IMR-90 (cell line): ENCODE measurements at regions not wholly inside any gene's neighbourhood (a gene's known extent, or its start where the extent isn't known, plus 50 kb on each side); places are given as distances from the start of the nearest gene placed in this dataset.

Source experiments
- CHD1 ChIP-seq: IDR thresholded peaks from 2 replicates; pipeline ENCODE4 v1.6.1; 2012; ENCODE audit warnings: low read depth, low read length, improper control_type of control experiment
- MAZ ChIP-seq: IDR thresholded peaks from 2 replicates; pipeline ENCODE4 v1.6.1; 2012; ENCODE audit warnings: low read depth, mild to moderate bottlenecking, low read length, improper control_type of control experiment, moderate library complexity, borderline replicate concordance
- POLR2A ChIP-seq: IDR thresholded peaks from 2 replicates; pipeline ENCODE4 v1.6.1; 2012; ENCODE audit warnings: mild to moderate bottlenecking, low read depth, low read length

DNA sequence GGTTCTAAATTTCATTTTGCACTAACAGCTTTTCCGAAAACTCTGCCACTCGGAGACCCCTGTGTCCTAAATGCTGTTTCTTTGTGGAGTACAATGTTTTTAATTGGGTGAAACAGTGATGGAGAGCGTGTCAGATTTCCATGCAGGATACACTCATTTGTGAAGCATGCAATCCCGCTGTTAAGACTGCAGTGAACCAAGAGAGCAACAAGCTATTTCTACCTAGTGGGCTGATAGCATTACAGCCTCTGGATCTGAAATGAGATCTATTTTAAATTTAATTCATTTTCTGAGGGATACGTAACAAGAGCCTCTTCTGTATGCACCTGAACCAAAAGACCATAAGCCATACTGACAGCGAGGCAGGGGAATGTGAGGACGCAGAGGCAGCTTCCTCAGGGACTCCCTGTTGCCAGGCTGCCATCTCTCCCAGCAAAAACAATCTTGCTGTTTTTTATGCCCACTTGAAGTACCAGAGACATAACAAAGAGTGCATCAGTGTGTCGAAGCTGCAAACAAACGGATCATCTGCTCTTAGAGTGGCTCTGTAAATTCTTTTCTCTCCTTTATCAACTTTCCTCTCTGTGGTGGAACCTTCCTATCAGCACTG is 199.9 kb upstream of the COX10 start:
- no peak for TF ChIP-seq POLR2A
- TF ChIP-seq CHD1 = no peak
- no peak for TF ChIP-seq MAZ
